H1 (cell line): ENCODE measurements at regions not wholly inside any gene's neighbourhood (a gene's known extent, or its start where the extent isn't known, plus 50 kb on each side); places are given as distances from the start of the nearest gene placed in this dataset.

Experiments
- BCL11A ChIP-seq, 2 experiments: IDR thresholded peaks; one replicate each; pipeline ENCODE4 v1.6.1; 2011; ENCODE audit warnings: low read depth in 2 of 2, low read length in 2 of 2, mild to moderate bottlenecking in 2 of 2
- CHD7 ChIP-seq: fragments of 300-600 bp; sonication (generic); IDR thresholded peaks from 2 replicates; pipeline ENCODE4 v1.7.1; 2012; ENCODE audit warnings: low read length, moderate library complexity, mild to moderate bottlenecking, inconsistent platforms; ENCODE audit not compliant: insufficient replicate concordance
- EZH2 ChIP-seq: fragments of 200-600 bp; sonication (generic); IDR thresholded peaks from 2 replicates; pipeline ENCODE4 v1.7.1; 2012; ENCODE audit warnings: low read depth, mild to moderate bottlenecking, moderate library complexity, low read length, inconsistent platforms; ENCODE audit not compliant: severe bottlenecking
- RFX5 ChIP-seq: IDR thresholded peaks from 2 replicates; pipeline ENCODE4 v1.6.1; 2011; ENCODE audit warnings: low read depth, low read length, improper control_type of control experiment, borderline replicate concordance

- TF ChIP-seq CHD7 (no peak), BCL11A (IDR thresholded peaks at IDR 0.05; ENCODE audit: low read depth in 2 of 2, low read length in 2 of 2) (no peak), RFX5 (no peak), EZH2 (no peak)
Observed at GRCh38 chr10:64449603-64450002, 928.4 kb downstream of the REEP3 start (continued).
